GM23338 (cell line): ENCODE measurements at regions not wholly inside any gene's neighbourhood (a gene's known extent, or its start where the extent isn't known, plus 50 kb on each side); places are given as distances from the start of the nearest gene placed in this dataset.

Experiments
- ATAC-seq: fragments of 200-7000 bp; cut with Tn5 transposase; 3 replicates; pipeline ENCODE4 v1.9.1; 2020
- DNase-seq: peaks from one replicate; pipeline ENCODE4 v3.0.0-alpha.2; 2015; ENCODE audit warnings: low spot score
- H2AFZ ChIP-seq: fragments of 200-600 bp; sonication (generic); 2 replicates; pipeline ENCODE4 v1.8.0; 2016; ENCODE audit warnings: antibody characterized with exemption, mild to moderate bottlenecking, moderate library complexity
- H3F3A ChIP-seq: fragments of 200-600 bp; sonication (generic); replicated peaks from 2 replicates; pipeline ENCODE4 v1.8.0; 2017; ENCODE audit warnings: antibody characterized with exemption, mixed run types, low read depth
- H3K27ac ChIP-seq: fragments of 200-600 bp; sonication (generic); 2 replicates; pipeline ENCODE4 v1.6.1; 2016; ENCODE audit warnings: low read depth
- H3K27me3 ChIP-seq: fragments of 200-600 bp; sonication (generic); 2 replicates; pipeline ENCODE4 v1.8.0; 2016; ENCODE audit warnings: mild to moderate bottlenecking, mixed run types, moderate library complexity; ENCODE audit not compliant: insufficient read depth
- H3K36me3 ChIP-seq: fragments of 200-600 bp; sonication (generic); 2 replicates; pipeline ENCODE4 v1.8.0; 2016; ENCODE audit warnings: mild to moderate bottlenecking; ENCODE audit not compliant: insufficient read depth
- H3K4me1 ChIP-seq: fragments of 200-600 bp; sonication (generic); 2 replicates; pipeline ENCODE4 v1.8.0; 2016; ENCODE audit warnings: mild to moderate bottlenecking, moderate library complexity; ENCODE audit not compliant: insufficient read depth
- H3K4me2 ChIP-seq: fragments of 200-600 bp; sonication (generic); 2 replicates; pipeline ENCODE4 v1.7.1; 2017; ENCODE audit warnings: mixed run types
- H3K4me3 ChIP-seq: fragments of 200-600 bp; sonication (generic); 2 replicates; pipeline ENCODE4 v1.6.1; 2016; ENCODE audit warnings: mixed run types
- H3K79me2 ChIP-seq: fragments of 200-600 bp; sonication (generic); replicated peaks from 2 replicates; pipeline ENCODE4 v1.8.0; 2017; ENCODE audit warnings: mild to moderate bottlenecking; ENCODE audit not compliant: insufficient read depth
- H3K9me2 ChIP-seq: fragments of 200-600 bp; sonication (generic); 2 replicates; pipeline ENCODE4 v1.8.0; 2017; ENCODE audit not compliant: insufficient read depth
- H4K20me1 ChIP-seq: fragments of 200-600 bp; sonication (generic); replicated peaks from 2 replicates; pipeline ENCODE4 v1.8.0; 2017; ENCODE audit warnings: mild to moderate bottlenecking; ENCODE audit not compliant: insufficient read depth
- H3K27ac Mint-ChIP-seq: 2 replicates; pipeline ENCODE4 v1.8.0; 2020; ENCODE audit warnings: inconsistent platforms, mild to moderate bottlenecking, moderate library complexity, mixed read lengths
- H3K27me3 Mint-ChIP-seq: 3 replicates; pipeline ENCODE4 v1.8.0; 2022; ENCODE audit warnings: low read depth, mild to moderate bottlenecking, moderate library complexity, mixed read lengths, inconsistent platforms; ENCODE audit not compliant: insufficient read depth, poor library complexity
- H3K36me3 Mint-ChIP-seq: 3 replicates; pipeline ENCODE4 v1.8.0; 2021; ENCODE audit warnings: low read depth, mild to moderate bottlenecking, inconsistent platforms, moderate library complexity, mixed read lengths
- H3K4me1 Mint-ChIP-seq: 3 replicates; pipeline ENCODE4 v1.8.0; 2020; ENCODE audit warnings: mild to moderate bottlenecking, inconsistent platforms, mixed read lengths
- H3K4me3 Mint-ChIP-seq: 3 replicates; pipeline ENCODE4 v1.8.0; 2021; ENCODE audit warnings: moderate library complexity, mild to moderate bottlenecking, inconsistent platforms, mixed read lengths
- H3K9me3 Mint-ChIP-seq: 3 replicates; pipeline ENCODE4 v1.8.0; 2020; ENCODE audit warnings: moderate library complexity, mild to moderate bottlenecking, inconsistent platforms, mixed read lengths
- CREB1 ChIP-seq: fragments of 250-450 bp; sonication (Bioruptor Pico); IDR thresholded peaks from 2 replicates; pipeline ENCODE4 v1.5.0; 2020; ENCODE audit warnings: low read depth, mild to moderate bottlenecking, moderate library complexity
- EZH2 ChIP-seq: fragments of 200-600 bp; sonication (generic); IDR thresholded peaks from one replicate; pipeline ENCODE4 v1.8.0; 2017; ENCODE audit warnings: antibody characterized with exemption, mild to moderate bottlenecking, low read depth; ENCODE audit not compliant: unreplicated experiment
- EZH2phosphoT487 ChIP-seq: fragments of 200-600 bp; sonication (generic); IDR thresholded peaks from one replicate; pipeline ENCODE4 v1.8.1; 2018; ENCODE audit warnings: antibody characterized with exemption; ENCODE audit not compliant: unreplicated experiment
- JUNB ChIP-seq: IDR thresholded peaks from one replicate; pipeline ENCODE4 v1.6.1; 2016; ENCODE audit warnings: antibody characterized with exemption; ENCODE audit not compliant: unreplicated experiment
- NANOG ChIP-seq: IDR thresholded peaks from 2 replicates; pipeline ENCODE4 v1.6.1; 2016; ENCODE audit warnings: antibody characterized with exemption, borderline replicate concordance
- POLR2AphosphoS5 ChIP-seq: IDR thresholded peaks from 2 replicates; pipeline ENCODE4 v1.6.1; 2016; ENCODE audit warnings: antibody characterized with exemption, low read depth
- STAT1 ChIP-seq: IDR thresholded peaks from one replicate; pipeline ENCODE4 v1.6.1; 2016; ENCODE audit warnings: antibody characterized with exemption; ENCODE audit not compliant: unreplicated experiment
- ZNF114 ChIP-seq: fragments of 250-450 bp; sonication (Bioruptor Pico); IDR thresholded peaks from 2 replicates; pipeline ENCODE4 v1.5.0; 2020; ENCODE audit warnings: mild to moderate bottlenecking, moderate library complexity
- ZNF331 ChIP-seq: fragments of 250-450 bp; sonication (Bioruptor Pico); IDR thresholded peaks from 2 replicates; pipeline ENCODE4 v1.5.0; 2020; ENCODE audit warnings: low read depth, mild to moderate bottlenecking, moderate library complexity
- TF ChIP-seq, protein P1 (sequence below): IDR thresholded peaks from 2 replicates; pipeline ENCODE4 v1.6.1; 2016; ENCODE audit warnings: antibody characterized with exemption
- TF ChIP-seq, protein P2 (sequence below): IDR thresholded peaks from one replicate; pipeline ENCODE4 v1.6.1; 2018; ENCODE audit warnings: antibody characterized with exemption; ENCODE audit not compliant: unreplicated experiment
- TF ChIP-seq, protein P3 (sequence below), 2 experiments: fragments of 200-600 bp in 1 of 2; sonication (generic) in 1 of 2; conservative IDR thresholded peaks; 2 replicates each; pipeline versions ENCODE4 v1.5.1 to v1.6.1; 2016 to 2017; ENCODE audit warnings: antibody characterized with exemption in 2 of 2, low read depth in 2 of 2, mild to moderate bottlenecking in 2 of 2, moderate library complexity in 1 of 2

DNA sequence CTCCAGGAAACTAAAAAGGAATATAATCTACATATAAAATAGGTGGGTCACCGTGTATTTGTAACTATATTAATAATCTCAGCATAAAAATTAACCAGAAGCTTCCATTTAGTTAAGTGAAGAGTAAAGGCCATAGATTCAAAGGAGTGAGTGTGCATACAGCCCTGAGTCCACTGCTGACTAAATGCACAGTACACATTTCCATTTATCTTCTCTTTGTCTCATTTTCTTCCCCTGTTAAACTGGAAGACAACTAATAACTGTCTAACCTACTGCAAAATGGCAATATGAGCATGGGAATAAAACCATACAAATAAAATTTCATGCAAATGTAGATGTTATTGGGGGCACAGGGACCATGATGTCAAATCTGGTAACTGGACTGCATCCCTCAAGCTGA, 59.9 kb upstream of the DAB2 start (continued):
- TF ChIP-seq, protein P1, sequence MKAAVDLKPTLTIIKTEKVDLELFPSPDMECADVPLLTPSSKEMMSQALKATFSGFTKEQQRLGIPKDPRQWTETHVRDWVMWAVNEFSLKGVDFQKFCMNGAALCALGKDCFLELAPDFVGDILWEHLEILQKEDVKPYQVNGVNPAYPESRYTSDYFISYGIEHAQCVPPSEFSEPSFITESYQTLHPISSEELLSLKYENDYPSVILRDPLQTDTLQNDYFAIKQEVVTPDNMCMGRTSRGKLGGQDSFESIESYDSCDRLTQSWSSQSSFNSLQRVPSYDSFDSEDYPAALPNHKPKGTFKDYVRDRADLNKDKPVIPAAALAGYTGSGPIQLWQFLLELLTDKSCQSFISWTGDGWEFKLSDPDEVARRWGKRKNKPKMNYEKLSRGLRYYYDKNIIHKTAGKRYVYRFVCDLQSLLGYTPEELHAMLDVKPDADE = no peak
- TF ChIP-seq, protein P2, sequence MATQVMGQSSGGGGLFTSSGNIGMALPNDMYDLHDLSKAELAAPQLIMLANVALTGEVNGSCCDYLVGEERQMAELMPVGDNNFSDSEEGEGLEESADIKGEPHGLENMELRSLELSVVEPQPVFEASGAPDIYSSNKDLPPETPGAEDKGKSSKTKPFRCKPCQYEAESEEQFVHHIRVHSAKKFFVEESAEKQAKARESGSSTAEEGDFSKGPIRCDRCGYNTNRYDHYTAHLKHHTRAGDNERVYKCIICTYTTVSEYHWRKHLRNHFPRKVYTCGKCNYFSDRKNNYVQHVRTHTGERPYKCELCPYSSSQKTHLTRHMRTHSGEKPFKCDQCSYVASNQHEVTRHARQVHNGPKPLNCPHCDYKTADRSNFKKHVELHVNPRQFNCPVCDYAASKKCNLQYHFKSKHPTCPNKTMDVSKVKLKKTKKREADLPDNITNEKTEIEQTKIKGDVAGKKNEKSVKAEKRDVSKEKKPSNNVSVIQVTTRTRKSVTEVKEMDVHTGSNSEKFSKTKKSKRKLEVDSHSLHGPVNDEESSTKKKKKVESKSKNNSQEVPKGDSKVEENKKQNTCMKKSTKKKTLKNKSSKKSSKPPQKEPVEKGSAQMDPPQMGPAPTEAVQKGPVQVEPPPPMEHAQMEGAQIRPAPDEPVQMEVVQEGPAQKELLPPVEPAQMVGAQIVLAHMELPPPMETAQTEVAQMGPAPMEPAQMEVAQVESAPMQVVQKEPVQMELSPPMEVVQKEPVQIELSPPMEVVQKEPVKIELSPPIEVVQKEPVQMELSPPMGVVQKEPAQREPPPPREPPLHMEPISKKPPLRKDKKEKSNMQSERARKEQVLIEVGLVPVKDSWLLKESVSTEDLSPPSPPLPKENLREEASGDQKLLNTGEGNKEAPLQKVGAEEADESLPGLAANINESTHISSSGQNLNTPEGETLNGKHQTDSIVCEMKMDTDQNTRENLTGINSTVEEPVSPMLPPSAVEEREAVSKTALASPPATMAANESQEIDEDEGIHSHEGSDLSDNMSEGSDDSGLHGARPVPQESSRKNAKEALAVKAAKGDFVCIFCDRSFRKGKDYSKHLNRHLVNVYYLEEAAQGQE = no peak
- TF ChIP-seq EZH2 (no peak), JUNB (no peak)

DNA sequence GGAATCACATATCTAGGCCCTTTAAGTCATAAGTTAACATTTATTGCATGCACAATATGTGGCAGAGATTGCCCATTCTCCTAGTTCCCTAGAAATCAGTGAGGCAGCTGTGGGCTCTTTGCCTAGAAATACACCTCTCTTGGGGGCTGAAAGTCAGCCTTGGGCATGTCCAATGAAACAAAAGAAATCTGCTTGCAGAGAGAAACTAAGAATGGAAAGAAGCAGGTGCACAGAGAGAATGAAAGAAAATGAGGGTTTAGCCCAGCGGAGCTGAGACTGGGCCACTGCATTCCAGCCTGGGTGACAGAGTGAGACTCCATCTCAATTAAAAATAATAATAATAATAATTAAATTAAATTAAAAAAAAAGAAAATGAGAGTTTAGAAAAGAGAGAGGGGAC, 57.3 kb upstream of the DAB2 start:
- H3K27me3 ChIP-seq = no peaks in the 10 kb centered on the region
- no peaks in the 10 kb centered on the region for H4K20me1 ChIP-seq
- Mint-ChIP-seq H3K4me3 (no peak overlapping the region), H3K27me3 (peaks cover 2% of the 10 kb centered on the region), H3K36me3 (no peaks in the 10 kb centered on the region), H3K27ac (no peak overlapping the region), H3K9me3 (no peaks in the 10 kb centered on the region), H3K4me1 (peaks cover 19% of the 10 kb centered on the region; the same call in 2 of the 3 replicates)
- no peaks in the 10 kb centered on the region for H3K79me2 ChIP-seq
- no peak overlapping the region for H3K27ac ChIP-seq
- H3K4me1 ChIP-seq = peaks cover 15% of the 10 kb centered on the region
- H3K4me3 ChIP-seq = no peak overlapping the region
- DNase-seq = no peak
- no peak for ATAC-seq
- no peaks in the 10 kb centered on the region for H3K9me2 ChIP-seq
- H3K4me2 ChIP-seq = no peak overlapping the region
- no peaks in the 10 kb centered on the region for H3K36me3 ChIP-seq
- no peaks in the 10 kb centered on the region for H3F3A ChIP-seq
- H2AFZ ChIP-seq = no peak overlapping the region
- TF ChIP-seq, protein P2 = no peak
- TF ChIP-seq NANOG (no peak), ZNF331 (CRISPR knock-in tag) (no peak), POLR2AphosphoS5 (no peak), ZNF114 (CRISPR knock-in tag) (no peak), EZH2phosphoT487 (no peak), JUNB (no peak), STAT1 (no peak), CREB1 (CRISPR knock-in tag) (no peak)
- TF ChIP-seq, protein P1 = no peak
- TF ChIP-seq, protein P3, sequence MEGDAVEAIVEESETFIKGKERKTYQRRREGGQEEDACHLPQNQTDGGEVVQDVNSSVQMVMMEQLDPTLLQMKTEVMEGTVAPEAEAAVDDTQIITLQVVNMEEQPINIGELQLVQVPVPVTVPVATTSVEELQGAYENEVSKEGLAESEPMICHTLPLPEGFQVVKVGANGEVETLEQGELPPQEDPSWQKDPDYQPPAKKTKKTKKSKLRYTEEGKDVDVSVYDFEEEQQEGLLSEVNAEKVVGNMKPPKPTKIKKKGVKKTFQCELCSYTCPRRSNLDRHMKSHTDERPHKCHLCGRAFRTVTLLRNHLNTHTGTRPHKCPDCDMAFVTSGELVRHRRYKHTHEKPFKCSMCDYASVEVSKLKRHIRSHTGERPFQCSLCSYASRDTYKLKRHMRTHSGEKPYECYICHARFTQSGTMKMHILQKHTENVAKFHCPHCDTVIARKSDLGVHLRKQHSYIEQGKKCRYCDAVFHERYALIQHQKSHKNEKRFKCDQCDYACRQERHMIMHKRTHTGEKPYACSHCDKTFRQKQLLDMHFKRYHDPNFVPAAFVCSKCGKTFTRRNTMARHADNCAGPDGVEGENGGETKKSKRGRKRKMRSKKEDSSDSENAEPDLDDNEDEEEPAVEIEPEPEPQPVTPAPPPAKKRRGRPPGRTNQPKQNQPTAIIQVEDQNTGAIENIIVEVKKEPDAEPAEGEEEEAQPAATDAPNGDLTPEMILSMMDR (conservative IDR thresholded peaks at IDR 0.05; ENCODE audit: low read depth in 2 of 2) = no peak
